Ureter (tissue), 1 donor: ENCODE measurements at regions not wholly inside any gene's neighbourhood (a gene's known extent, or its start where the extent isn't known, plus 50 kb on each side); places are given as distances from the start of the nearest gene placed in this dataset.

ENCODE experiments used
- DNase-seq: peaks from one replicate; pipeline ENCODE4 v3.0.0-alpha.2; 2020; ENCODE audit warnings: low spot score
- donor health status: DM: yes; HTN: yes; CAD: no.

GRCh38 chr15:45743426-45744235 lies 108.8 kb downstream of the SQOR start:
- DNase-seq, result no peak

DNA sequence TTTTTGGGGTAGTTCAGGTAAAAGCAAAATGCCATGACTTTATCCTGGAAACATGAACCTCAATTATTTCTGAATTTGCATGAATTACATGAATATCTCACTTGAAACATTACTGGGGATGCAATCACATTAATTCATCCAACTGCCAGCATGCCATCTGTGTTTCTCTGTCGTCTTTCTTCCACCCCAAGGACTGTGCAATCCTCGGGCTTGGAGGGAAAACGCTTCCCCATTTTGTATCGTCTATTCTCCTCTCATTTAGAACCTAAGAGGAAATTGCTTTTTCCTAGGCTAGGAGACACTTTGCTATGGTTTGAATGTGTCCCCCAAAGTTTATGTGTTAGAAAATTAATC lies 109.4 kb downstream of the SQOR start:
- no peak for DNase-seq

DNA sequence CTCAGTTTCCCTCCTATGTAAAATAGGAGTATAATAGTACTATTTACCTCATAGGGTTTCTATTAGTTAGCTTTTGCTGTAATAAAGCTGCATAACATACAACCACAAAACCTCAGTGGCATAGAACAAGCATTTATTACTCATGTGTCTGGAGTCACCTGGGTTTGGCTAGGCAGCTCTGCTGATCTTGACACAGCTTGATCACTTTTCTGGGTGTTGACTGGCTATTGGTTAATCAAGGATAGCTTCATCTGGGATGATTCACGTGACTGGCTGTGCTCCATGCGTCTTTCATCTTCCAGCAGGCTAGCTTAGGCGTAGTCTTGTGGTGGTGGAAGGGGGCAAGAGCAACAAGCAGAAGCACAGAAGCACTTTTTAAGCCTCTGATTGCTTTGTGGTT lies 112.6 kb downstream of the SQOR start:
- no peak for DNase-seq

DNA sequence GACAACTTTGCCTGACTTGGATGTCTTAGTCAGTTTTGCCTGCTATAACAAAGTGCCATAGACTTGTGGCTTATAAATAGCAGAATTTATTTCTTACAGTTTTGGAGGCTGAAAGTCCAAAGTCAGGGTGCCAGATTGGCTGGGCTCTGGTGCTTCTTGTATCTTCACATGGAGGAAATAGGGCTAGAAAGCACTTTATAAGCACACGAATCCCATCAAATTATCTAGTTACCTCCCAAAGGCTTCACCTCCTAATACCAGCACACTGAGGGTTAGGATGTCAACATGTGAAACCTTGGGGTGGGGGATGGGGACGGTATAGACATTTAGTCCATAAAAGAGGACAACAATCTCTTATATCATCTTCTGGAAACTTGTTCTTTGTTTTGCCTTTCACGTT lies 116.8 kb downstream of the SQOR start:
- DNase-seq, result no peak

GRCh38 chr15:45759936-45760335 lies 125.1 kb downstream of the SQOR start:
- no peak for DNase-seq

DNA sequence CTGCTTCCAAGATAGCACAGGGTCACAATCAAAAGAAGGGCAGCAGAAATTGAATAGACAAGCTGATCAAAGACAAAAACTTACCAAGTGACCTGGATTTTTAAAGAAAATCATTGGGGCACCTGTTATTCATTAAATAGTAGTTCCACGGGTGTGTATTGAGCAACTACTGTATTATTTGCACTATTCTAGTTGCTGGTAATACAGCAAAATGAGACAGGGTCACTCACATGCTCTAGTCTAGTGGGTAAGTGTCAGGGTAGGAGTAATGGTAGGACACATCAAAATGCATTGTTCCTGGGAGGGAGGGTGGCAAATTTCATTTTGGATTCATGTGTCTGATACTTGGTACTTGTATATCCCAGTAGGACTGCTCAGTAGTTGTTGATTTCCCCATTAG lies 127.9 kb downstream of the SQOR start:
- DNase-seq, result no peak

DNA sequence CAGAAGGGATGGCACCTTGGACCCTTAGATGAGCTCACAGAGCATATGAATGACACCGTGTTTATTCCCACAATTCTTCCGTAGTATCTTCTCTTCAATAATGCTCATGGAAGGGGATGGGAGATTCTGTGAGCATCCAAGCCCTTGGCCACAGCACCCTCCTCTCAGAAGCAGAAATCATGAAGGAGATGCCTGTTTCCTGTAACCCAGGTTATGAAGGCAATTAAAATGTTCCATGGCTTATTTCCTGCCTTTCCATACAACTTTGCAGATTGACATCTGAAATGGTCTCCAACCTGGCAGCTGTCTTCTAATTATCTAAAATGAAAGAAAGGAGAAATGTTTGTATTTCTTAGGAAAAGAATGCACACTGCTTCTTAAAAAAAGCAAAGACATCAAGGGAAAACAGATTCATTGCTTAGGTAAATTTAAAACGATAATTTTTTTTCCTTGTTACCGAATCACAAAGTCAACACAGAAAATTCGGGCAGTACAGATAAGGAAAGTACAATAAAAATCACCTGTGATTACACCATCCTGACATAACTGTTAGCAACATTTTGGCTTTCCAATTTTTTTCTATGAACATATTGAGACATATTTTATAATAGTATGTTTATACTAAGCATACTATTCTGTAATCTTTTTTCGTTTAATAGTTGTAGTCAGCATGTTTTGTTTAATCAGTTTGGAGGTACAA lies 128.5 kb downstream of the SQOR start:
- DNase-seq, result no peak

DNA sequence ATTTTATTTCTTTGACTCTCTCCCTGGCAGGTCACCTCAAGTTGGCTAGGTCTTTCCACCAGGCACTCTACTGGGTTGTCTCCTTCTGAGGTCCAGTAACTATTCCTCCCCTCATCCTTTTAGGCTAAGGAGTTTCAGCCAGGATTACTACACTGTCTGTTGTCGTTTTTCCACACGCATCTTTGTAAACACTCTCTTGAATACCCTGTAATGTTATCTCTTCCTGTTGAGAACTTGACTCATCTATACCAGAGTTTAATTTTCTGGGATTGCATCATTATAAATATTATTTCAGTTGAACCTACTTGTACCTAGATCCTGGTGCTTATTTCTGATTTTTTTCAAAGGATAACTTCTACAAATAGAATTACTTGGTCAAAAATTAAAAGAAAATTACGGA lies 138.3 kb downstream of the SQOR start:
- DNase-seq, result no peak

GRCh38 chr15:45776772-45777171 lies 141.9 kb downstream of the SQOR start:
- DNase-seq, result no peak

DNA sequence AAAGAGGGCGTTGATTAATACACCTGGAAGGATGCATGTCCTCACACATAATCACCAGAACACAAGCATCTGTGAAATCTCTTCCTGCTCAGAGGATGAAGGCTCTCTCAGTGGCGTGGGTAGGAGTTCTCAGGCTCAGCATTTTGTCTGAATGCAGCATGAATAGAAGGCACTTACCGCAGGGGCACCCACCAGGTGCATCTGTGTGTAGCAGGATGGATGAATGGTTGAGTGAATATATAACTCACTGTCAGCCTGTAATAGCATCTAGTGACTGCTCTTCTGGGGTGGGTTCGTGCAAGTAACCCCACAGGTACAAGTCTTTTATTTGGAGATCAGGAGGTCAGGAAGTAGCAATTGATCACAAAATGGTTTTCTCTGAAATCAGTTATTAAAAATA lies 143.0 kb downstream of the SQOR start:
- no peak for DNase-seq

- DNase-seq, result no peak
Measured at GRCh38 chr15:45780352-45780751, 145.5 kb downstream of the SQOR start.

- DNase-seq, result no peak
Measured at GRCh38 chr15:45784656-45785055, 149.8 kb downstream of the SQOR start.

DNA sequence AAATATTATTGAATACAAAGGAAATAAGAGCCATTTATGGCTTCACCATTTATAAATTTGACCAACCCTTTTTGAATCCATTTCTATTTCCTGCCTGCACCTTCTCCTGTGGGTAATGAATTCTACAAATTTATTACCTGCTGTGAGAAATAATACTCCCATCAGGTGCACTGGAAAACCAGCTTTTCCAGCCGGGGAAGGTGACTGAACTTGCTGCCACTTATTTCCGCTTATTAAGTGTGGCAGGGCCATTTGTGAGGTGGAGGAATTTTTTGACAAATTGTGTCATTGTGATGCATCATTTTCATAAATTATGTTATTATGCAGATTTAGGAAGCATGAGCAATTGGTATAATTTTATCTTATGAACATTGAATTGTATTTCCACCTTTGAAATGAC lies 151.1 kb downstream of the SQOR start:
- DNase-seq, result no peak

- DNase-seq, result no peak
Measured at GRCh38 chr15:45790325-45790943, 155.6 kb downstream of the SQOR start.

GRCh38 chr15:45794304-45794703 lies 159.5 kb downstream of the SQOR start:
- DNase-seq, result no peak

DNA sequence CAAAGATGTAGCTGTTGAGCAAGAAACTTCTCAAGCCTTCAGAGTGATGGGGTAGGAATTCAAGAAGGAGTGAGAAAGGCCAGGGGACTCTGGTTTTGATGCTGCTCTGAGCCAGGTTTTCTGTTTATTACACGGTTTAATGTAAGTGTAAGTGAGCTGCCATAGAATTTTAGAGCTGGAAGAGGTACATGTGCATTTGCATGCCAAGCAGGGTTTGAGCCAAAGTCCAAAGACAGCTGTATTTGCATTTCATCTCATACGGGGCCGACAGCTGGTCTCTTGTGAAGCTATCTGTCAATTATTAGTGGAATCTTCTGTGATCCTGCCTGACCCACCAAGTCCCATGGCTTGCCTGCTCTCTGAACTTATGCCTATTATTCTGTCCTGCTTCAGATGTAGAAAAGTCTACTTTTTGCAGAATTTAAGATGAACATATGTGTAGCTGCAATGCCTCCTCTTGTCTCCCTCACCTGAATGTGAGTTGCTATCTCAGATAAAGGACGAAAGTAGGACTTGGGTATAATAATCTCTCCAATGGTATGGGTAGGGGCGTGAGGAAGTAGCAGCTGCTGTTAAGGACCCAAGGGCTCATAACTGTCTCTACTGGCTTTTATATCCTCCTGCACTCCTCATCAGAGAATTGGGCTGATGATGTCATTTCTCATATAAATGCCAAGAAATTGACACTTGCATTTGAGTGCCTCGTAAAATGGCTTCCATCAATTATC lies 160.0 kb downstream of the SQOR start:
- DNase-seq, result no peak

- DNase-seq, result no peak
Measured at GRCh38 chr15:45795440-45796069, 160.7 kb downstream of the SQOR start.

- DNase-seq, result no peak
Measured at GRCh38 chr15:45796433-45796832, 161.6 kb downstream of the SQOR start.

DNA sequence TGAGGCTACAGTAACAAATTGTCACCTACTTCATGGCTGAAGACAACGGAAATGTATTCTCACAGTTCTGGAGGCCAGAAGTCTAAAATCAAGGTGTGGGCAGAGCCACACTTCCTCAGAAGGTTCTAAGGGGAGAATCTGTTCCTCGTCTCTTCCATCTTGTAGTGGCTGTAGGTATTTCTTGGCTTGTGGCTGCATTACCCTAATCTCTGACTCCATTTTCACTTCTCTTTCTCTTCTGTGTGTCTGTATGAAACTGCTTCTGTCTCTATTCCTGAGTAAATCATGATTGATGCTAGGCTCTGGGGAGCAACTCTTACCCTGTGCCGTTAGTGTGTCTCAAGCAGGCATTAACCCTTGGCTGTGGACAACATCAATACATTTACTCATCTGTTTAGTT lies 164.7 kb downstream of the SQOR start:
- DNase-seq, result no peak

GRCh38 chr15:45801543-45801942 lies 166.7 kb downstream of the SQOR start:
- no peak for DNase-seq

DNA sequence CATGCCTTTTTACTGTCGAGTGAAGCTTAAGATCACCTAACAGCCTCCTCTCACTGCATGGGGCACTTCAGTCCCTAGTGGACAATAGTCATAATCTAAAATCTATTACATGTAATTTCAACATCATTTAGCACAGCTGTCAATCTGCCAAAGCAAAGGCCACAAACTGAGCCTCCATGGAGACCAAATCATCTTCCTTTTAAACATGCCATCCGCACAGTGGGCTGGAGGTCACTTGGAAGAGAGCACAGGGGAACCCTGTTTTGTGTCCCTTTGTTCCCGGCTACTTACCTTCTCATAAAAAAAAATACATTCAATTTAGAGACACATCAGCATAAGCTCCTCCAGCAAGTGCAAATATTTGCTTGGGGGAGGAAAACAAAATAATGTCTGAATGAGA lies 167.3 kb downstream of the SQOR start:
- no peak for DNase-seq

DNA sequence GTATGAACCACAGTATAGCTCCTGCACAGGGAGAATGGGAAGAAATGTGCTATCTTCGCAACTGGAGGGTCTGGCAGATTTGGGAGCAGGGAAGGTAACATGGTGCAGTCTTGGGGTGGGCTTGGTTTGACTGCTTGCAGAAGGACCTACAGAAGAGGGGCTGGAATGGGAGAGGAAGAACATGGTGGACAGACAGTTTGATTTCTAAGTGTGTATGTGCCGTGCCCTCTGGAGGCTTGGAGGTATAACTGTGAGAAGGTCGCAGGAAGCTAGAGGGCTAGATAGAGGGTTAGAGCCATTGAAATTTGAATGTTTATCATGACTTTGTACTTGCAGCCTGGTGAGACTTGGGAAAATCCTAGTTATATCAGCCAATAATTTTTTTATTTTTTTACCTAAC lies 169.2 kb downstream of the SQOR start:
- DNase-seq, result no peak
